ENCODE measurements at regions not wholly inside any gene's neighbourhood (a gene's known extent, or its start where the extent isn't known, plus 50 kb on each side); places are given as distances from the start of the nearest gene placed in this dataset.
"Not testable (repeated sequence)": the region's sequence is repeated elsewhere in the genome, so short reads cannot be mapped to it uniquely, and the experiment has no call there.

DNA sequence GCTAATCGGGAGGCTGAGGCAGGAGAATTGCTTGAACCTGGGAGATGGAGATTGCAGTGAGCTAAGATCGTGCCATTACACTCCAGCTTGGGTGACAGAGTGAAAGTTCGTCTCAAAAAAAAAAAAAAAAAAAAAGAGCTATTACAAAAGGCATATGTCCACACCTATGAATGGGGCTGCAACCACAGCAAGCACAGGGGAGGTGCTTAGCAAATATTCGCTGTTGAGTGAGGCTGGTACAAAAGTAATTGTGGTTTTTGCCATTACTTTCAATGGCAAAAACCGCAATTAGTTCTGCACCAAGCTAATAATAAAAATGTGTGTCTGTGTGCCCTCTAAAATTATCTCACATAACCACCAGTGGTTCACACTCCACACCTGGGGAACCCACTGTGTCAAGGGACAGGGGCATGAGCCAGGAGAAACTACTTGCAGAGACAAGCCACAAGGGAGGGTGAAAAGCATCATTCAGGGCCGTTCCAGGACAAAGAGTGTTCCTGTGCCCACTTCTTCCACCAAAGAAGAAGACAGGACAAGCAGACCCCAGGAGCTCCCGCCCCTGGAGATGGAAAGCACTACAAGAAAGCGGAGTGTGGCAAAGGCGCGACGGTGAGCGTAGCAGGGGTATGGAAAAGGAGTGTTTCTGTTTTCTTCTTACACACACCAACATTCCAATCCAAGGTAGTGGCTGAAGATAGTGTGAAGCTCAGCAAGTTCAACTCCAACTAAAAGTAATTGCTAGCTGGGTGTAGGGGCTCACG, 84.4 kb upstream of the CNEP1R1 start:
- no peak for DNase-seq (ENCODE audit: low read depth)

GRCh38 chr16:49944221-49944620, 80.8 kb upstream of the CNEP1R1 start:
- no peak for DNase-seq (ENCODE audit: low read depth)

DNA sequence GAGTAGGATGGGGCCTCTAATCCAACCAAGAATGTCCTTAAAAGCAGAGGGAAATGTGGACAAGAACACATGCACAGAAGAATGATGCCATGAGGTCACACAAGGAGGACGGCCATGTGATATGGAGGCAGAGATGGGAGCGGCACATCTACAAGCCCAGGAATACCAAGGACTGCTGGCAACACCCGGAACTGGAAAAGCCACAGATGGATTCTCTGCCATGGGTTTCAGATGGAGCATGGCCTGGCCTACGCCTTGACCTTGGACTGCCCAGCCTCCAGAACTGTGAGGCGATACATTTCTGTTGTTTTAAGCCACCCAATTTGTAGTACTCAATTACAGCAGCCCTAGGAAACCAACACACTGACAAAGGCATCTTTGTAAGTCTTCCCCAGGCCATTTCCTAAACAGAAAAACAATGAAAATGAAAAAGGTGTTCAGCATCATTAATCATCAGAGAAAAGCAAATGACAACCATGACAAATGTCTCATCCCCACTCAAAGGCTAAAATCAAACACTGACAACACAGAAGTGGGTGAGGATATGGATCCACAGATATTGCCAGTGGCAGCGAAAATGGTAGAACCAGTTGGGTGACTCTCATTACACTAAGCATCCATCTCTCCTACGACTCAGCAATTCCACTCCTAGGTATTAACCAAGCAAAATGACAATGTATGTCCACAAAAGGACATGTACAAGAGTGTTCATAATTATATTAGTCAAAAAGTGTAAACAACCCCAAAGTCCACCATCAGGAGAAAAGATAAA, 76.9 kb upstream of the CNEP1R1 start:
- no peak for DNase-seq (ENCODE audit: low read depth)

DNA sequence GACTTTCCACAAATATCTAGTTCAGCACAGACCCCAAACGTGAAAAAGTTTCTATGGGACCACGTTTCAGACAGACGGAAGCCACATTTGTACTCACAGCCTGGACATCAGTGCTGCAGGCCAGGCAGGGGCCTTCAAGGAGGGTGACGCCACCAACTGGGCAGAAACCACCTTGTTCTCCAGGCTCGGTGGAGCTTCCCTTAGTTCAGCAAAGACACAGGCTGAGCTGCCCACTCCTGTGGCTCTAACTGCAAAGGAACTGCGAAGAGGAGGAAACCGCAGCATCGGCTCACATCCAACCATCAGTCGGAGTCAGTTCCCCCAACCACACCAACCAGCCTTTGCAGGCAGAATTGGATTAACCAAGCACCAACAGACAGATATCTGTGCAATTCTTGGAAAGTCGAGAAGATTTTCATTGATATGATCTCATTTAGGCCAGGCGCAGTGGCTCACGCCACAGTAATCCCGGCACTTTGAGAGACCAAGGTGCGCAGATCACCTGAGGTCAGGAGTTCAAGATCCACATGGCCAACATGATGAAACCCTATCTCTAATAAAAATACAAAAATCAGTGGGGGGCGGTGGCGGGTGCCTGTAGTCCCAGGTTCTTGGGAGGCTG, 73.3 kb upstream of the CNEP1R1 start:
- no peak for DNase-seq (ENCODE audit: low read depth)

DNA sequence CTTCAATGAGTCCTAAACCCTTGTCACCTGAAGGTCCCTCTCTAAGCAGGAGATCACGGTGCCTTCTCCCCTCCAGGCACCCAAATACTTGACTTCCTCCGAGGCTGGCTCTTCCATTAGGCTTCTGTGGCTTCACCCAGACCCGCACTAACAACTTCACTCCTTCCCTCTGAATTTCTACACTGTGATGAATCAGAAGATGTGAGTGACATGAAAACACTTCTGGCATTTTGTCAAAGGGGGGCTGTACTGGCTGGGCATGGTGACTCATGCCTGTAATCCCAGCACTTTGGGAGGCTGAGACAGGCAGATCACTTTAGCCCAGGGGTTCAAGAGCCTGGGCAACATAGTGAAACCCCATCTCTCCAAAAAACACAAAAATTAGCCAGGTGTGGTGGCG, 72.6 kb upstream of the CNEP1R1 start:
- no peak for DNase-seq (ENCODE audit: low read depth)

- DNase-seq (ENCODE audit: low read depth) = no peak
Measured at GRCh38 chr16:49953090-49953489, 71.9 kb upstream of the CNEP1R1 start.

DNA sequence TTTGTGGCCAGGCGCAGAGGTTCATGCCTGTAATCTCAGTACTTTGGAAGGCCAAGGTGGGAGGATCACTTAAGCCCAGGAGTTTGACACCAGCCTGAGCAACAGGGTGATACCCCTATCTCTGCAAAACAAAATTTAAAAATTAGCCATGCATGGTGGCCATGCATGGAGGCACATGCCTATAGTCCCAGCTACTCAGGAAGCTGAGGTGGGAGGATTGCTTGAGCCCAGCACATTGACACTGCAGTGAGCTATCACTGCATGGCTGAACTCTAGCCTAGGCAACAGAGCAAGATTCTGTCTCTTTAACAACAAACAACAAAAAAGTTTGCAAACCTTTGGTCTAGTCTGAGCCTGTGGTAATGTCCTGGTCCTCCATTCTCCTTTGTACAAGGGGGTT, 69.2 kb upstream of the CNEP1R1 start:
- no peak for DNase-seq (ENCODE audit: low read depth)

- no peak for DNase-seq (ENCODE audit: low read depth)
Measured at GRCh38 chr16:49956915-49957314, 68.1 kb upstream of the CNEP1R1 start.

GRCh38 chr16:49958448-49958847, 66.6 kb upstream of the CNEP1R1 start:
- no peak for DNase-seq (ENCODE audit: low read depth)

GRCh38 chr16:49959552-49960277, 65.3 kb upstream of the CNEP1R1 start:
- DNase-seq (ENCODE audit: low read depth) = no peak

DNA sequence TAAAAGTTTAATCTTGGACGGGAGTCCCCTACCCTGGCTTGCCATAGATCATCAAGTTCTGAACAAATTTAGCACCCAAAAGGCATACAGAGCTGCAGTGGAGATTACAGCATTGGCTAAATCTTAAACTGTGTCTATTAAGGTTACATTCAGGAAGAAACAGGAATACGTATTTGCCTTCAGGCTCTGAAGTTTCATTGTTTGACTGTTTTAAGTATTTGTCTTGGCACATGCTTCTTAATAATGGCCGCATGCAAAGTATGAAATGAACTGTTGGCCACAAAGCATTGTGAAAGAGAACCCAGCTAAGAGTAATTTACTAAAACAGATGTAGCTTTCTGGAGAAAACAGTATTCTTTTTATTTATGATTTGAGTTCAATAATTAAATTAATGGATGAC, 63.9 kb upstream of the CNEP1R1 start:
- no peak for DNase-seq (ENCODE audit: low read depth)

DNA sequence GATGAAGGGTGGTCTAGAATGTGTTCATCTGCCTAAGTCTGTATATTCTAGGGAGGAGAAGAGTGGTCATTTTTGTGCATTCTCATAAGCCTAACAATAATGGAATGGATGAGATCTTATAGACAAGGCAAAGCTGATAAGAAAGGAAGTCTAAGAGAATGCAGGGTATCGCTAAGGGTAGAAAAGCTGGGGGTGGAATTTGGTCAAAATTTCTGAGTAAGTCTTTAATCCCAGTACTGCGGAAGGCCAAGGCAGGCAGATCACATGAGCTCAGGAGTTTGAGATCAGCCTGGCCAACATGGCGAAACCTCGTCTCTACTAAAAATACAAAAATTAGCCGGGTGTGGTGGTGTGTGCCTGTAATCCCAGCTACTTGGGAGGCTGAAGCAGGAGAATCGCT, 62.5 kb upstream of the CNEP1R1 start:
- DNase-seq (ENCODE audit: low read depth) = not testable (repeated sequence)

- DNase-seq (ENCODE audit: low read depth) = no peak
Measured at GRCh38 chr16:49964316-49964715, 60.7 kb upstream of the CNEP1R1 start.

- DNase-seq (ENCODE audit: low read depth) = no peak
Measured at GRCh38 chr16:49964973-49965372, 60.1 kb upstream of the CNEP1R1 start.

DNA sequence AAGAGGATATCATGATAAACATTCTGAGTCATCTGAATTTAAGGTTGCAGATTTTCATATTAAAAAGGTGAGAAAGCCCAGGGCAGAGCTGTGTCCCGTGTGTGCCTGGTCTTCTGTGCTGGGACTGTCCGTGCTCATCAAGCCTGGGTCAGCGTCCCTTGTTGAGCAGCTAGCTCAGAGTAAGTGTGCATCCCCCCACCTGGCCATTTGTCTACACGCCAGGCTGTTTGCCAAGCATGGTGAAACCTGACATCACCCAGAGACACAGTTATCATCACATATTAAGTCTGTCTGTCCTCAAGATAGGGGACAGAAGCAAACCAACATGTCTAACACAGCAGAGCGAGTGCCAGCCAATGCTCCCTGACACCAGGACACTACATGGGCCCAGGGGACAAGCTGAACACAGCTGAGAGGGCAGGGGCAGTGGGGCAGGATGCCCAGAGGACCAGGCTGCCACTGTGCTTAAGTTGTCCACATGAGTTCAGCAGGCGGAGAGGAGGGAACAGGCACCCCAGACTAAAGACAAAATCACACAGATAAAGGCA, 57.9 kb upstream of the CNEP1R1 start:
- DNase-seq (ENCODE audit: low read depth) = no peak

DNA sequence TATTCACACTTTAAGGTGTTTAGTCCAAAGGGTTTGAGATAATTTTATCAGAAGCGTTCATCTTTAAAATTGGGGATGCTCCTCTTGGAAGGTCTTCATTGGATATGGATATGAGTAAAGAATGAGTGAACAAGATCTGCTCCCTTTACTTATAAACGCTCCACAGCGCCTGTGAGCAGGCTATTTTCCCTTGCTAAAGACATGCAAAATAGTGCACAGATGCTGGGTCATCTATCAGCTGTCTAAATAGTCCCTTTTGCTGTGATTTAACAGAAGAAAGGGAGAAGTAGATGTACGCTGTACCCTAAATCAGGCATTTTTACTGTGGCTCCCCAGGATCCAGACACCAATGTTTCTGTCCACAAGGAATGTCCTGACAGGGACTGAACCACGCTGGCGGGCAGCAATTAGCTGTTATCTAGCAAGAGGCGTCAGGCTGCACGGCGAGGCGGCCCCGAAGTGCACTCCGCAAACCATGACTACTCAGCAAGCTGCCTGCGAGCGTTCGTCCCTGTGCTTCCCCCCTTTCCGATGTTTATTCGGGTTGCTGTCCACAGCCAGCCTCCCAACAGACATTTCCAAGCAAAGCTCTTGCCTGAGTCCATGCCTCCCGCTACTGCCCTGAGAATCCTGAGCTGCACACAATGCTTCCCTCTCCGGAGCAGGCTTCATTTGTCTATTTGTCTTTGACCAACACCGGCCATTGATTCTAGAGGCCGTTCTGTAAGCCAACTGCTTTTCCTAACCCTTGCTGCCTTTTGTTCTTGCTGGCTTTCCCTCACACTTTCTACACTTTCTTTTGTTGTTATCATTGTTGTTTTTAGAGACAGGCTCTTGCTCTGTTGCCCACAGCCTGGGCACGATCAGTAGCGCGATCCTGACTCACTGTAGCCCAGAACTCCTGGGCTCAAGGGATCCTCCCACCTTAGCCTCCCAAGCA, 55.7 kb upstream of the CNEP1R1 start:
- no peak for DNase-seq (ENCODE audit: low read depth)

DNA sequence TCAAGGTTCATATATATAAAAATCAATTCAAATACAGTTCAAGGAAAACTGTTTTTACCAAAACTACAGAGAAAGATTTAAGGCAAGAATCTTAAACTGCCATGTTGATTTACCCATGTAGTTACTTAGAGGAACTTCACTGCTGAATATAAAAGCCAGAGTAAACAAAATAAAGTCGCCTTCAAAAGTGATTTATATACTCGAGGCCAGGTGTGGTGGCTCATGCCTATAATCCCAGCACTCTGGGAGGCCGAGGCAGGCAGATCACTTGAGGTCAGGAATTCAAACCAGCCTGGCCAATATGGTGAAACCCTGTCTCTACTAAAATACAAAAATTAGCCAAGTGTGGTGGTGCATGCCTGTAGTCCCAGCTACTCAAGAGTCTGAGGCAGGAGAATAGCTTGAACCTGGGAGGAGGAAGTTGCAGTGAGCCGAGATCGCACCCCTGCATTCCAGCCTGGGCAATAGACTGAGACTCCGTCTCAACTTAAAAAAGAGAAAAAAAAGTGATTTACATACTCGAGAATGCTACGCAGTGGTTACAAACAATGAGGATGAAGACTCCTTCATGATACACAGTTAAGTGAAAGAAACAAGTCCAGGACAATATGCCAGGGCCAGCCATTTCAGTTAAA, 54.1 kb upstream of the CNEP1R1 start:
- DNase-seq (ENCODE audit: low read depth) = no peak

- no peak for DNase-seq (ENCODE audit: low read depth)
Measured at GRCh38 chr16:49972280-49972679, 52.7 kb upstream of the CNEP1R1 start.

DNA sequence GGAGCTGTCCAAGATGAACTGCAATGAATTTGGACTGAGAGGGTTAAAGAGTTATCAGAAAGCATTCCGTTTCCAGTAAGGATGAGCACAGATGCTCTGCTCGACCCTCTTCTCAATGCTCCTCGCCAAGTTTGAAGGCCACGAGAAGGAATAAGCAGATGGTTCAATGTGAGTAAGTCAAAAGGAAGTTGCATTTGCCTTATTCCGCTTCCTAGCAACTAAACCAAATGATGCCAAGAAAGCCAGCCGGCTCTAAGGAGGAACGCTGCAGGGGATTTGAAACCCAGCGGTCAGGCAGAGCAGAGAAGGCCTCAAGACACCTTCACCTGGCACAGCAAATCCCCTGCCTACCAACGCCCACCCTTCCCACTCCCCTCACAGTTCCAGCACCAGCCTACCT, 52.1 kb upstream of the CNEP1R1 start:
- DNase-seq (ENCODE audit: low read depth) = no peak

Data from stimulated activated CD8-positive, alpha-beta memory T cell treated with anti-CD3 and anti-CD28 coated beads, Interleukin-4, amount 100 ng/mL, for 24 hours (primary cell).